SK-N-SH (cell line): ENCODE measurements at regions not wholly inside any gene's neighbourhood (a gene's known extent, or its start where the extent isn't known, plus 50 kb on each side); places are given as distances from the start of the nearest gene placed in this dataset.
A peak's percentile ranks its signal among the peaks of the same experiment; 100 is the strongest.

Experiments used
- CTCF ChIA-PET: fragments of 300-600, 350-600 bp; formaldehyde crosslinking; extraction: SDS; loops from one replicate; lab custom pipeline; 2021; lab: Yijun Ruan, JAX
- POLR2A ChIA-PET: fragments of 350-600 bp; sonication (Branson Sonifier 250); formaldehyde crosslinking; extraction: SDS; loops from one replicate; lab custom pipeline; 2020; ENCODE audit warnings: antibody characterized with exemption, inconsistent platforms; lab: Yijun Ruan, JAX
- DNase-seq: peaks from one replicate; pipeline ENCODE4 v3.0.0; 2012
- H2AFZ ChIP-seq: fragments of 200-600 bp; sonication (generic); 2 replicates; pipeline ENCODE4 v1.8.1; 2016; ENCODE audit warnings: antibody characterized with exemption, mild to moderate bottlenecking, low read depth
- H3F3A ChIP-seq: fragments of 200-600 bp; sonication (generic); replicated peaks from 2 replicates; pipeline ENCODE3; 2016; ENCODE audit warnings: antibody characterized with exemption, mild to moderate bottlenecking; ENCODE audit not compliant: insufficient read depth
- H3K27ac ChIP-seq, 2 experiments: fragments of 200-500 bp in 1 of 2; fragments of 200-600 bp in 1 of 2; sonication (Bioruptor generic) in 1 of 2; sonication (generic), shearing (Covaris generic) in 1 of 2; 2 replicates each; pipeline versions ENCODE4 v1.5.1 to v1.6.1; 2014 to 2016; ENCODE audit warnings: low read depth in 2 of 2, inconsistent platforms in 1 of 2, low read length in 1 of 2, mild to moderate bottlenecking in 1 of 2, mixed read lengths in 1 of 2
- H3K27me3 ChIP-seq: fragments of 200-600 bp; sonication (generic), shearing (Covaris generic); 2 replicates; pipeline ENCODE4 v1.6.1; 2016; ENCODE audit warnings: mixed run types; ENCODE audit not compliant: insufficient read depth
- H3K36me3 ChIP-seq, 2 experiments: fragments of 200-500 bp in 1 of 2; fragments of 200-600 bp in 1 of 2; sonication (Bioruptor generic) in 1 of 2; sonication (generic) in 1 of 2; replicated peaks in 1 of 2; 2 replicates each; pipeline versions ENCODE3 to v1.5.1; 2014 to 2016; ENCODE audit warnings: low read length in 1 of 2, mild to moderate bottlenecking in 1 of 2; ENCODE audit not compliant: insufficient read depth in 2 of 2, control insufficient read depth in 1 of 2
- H3K4me1 ChIP-seq, 2 experiments: fragments of 200-500 bp in 1 of 2; fragments of 200-600 bp in 1 of 2; sonication (Bioruptor generic) in 1 of 2; sonication (generic), shearing (Covaris generic) in 1 of 2; 2 replicates each; pipeline versions ENCODE4 v1.5.1 to v1.6.1; 2014 to 2016; ENCODE audit warnings: low read depth in 1 of 2, low read length in 1 of 2, mixed run types in 1 of 2; ENCODE audit not compliant: insufficient read depth in 2 of 2, control insufficient read depth in 1 of 2
- H3K4me2 ChIP-seq: fragments of 200-600 bp; sonication (generic), shearing (Covaris generic); 2 replicates; pipeline ENCODE4 v1.6.1; 2017; ENCODE audit warnings: mixed run types
- H3K4me3 ChIP-seq, 2 experiments: fragments of 200-500 bp in 1 of 2; fragments of 200-600 bp in 1 of 2; sonication (Bioruptor generic) in 1 of 2; sonication (generic), shearing (Covaris generic) in 1 of 2; 2 replicates each; pipeline versions ENCODE4 v1.5.1 to v1.8.1; 2014 to 2016; ENCODE audit warnings: low read depth in 2 of 2, inconsistent platforms in 1 of 2, low read length in 1 of 2, mild to moderate bottlenecking in 1 of 2, mixed read lengths in 1 of 2, moderate library complexity in 1 of 2
- H3K79me2 ChIP-seq: fragments of 200-600 bp; sonication (generic); 2 replicates; pipeline ENCODE4 v1.8.1; 2017; ENCODE audit warnings: mild to moderate bottlenecking; ENCODE audit not compliant: insufficient read depth
- H3K9ac ChIP-seq: fragments of 200-600 bp; sonication (generic); 2 replicates; pipeline ENCODE4 v1.6.1; 2017; ENCODE audit warnings: mixed run types
- H3K9me2 ChIP-seq: fragments of 200-600 bp; sonication (generic); 2 replicates; pipeline ENCODE4 v1.6.1; 2017; ENCODE audit warnings: mixed run types
- H3K9me3 ChIP-seq: fragments of 200-600 bp; sonication (generic); 2 replicates; pipeline ENCODE4 v1.6.1; 2017; ENCODE audit warnings: mixed run types, mild to moderate bottlenecking, moderate library complexity
- H4K20me1 ChIP-seq: fragments of 200-600 bp; sonication (generic); 2 replicates; pipeline ENCODE4 v1.6.1; 2017; ENCODE audit warnings: mild to moderate bottlenecking, mixed run types; ENCODE audit not compliant: insufficient read depth
- CHD2 ChIP-seq: fragments of 150-350 bp; IDR thresholded peaks from 2 replicates; pipeline ENCODE4 v1.6.1; 2018; ENCODE audit warnings: low read length; ENCODE audit not compliant: partially characterized antibody
- ELF1 ChIP-seq: IDR thresholded peaks from 2 replicates; pipeline ENCODE4 v1.4.0; 2012
- EP300 ChIP-seq, 2 experiments: IDR thresholded peaks; 2 replicates each; pipeline versions ENCODE4 v1.4.0 to v1.6.1; 2012; ENCODE audit warnings: borderline replicate concordance in 1 of 2, low read depth in 1 of 2, low read length in 1 of 2
- FOSL2 ChIP-seq: IDR thresholded peaks from 2 replicates; pipeline ENCODE4 v1.4.0; 2012; ENCODE audit warnings: low read depth, mild to moderate bottlenecking, moderate library complexity, borderline replicate concordance
- GABPA ChIP-seq: IDR thresholded peaks from 2 replicates; pipeline ENCODE4 v1.4.0; 2012; ENCODE audit warnings: low read depth, mild to moderate bottlenecking
- GATA2 ChIP-seq: sonication (generic); formaldehyde crosslinking; IDR thresholded peaks from 2 replicates; pipeline ENCODE4 v1.5.0; 2020; ENCODE audit warnings: mild to moderate bottlenecking, missing genetic modification reagents
- JUND ChIP-seq: IDR thresholded peaks from 2 replicates; pipeline ENCODE4 v1.4.0; 2012
- MEF2A ChIP-seq: IDR thresholded peaks from 2 replicates; pipeline ENCODE4 v1.4.0; 2012; ENCODE audit warnings: low read depth, borderline replicate concordance
- MXI1 ChIP-seq: IDR thresholded peaks from 2 replicates; pipeline ENCODE4 v1.6.1; 2012; ENCODE audit warnings: mild to moderate bottlenecking, low read depth, low read length, improper control_type of control experiment
- NFIC ChIP-seq: IDR thresholded peaks from 2 replicates; pipeline ENCODE4 v1.4.0; 2012; ENCODE audit warnings: borderline replicate concordance
- NRF1 ChIP-seq: IDR thresholded peaks from 2 replicates; pipeline ENCODE4 v1.6.1; 2012; ENCODE audit warnings: low read depth, mild to moderate bottlenecking, low read length
- POLR2AphosphoS5 ChIP-seq: IDR thresholded peaks from 2 replicates; pipeline ENCODE4 v1.6.1; 2012; ENCODE audit warnings: low read depth, low read length
- RCOR1 ChIP-seq: fragments of 150-350 bp; IDR thresholded peaks from 2 replicates; pipeline ENCODE4 v1.6.1; 2017; ENCODE audit warnings: antibody characterized with exemption, low read length
- RFX5 ChIP-seq: IDR thresholded peaks from 2 replicates; pipeline ENCODE4 v1.6.1; 2012; ENCODE audit warnings: mild to moderate bottlenecking, improper control_type of control experiment, low read length
- RXRA ChIP-seq: IDR thresholded peaks from 2 replicates; pipeline ENCODE4 v1.4.0; 2012; ENCODE audit warnings: low read depth, mild to moderate bottlenecking, borderline replicate concordance
- SMC3 ChIP-seq: IDR thresholded peaks from 2 replicates; pipeline ENCODE4 v1.6.1; 2012; ENCODE audit warnings: low read depth, low read length, improper control_type of control experiment
- TAF1 ChIP-seq: IDR thresholded peaks from 2 replicates; pipeline ENCODE4 v1.6.1; 2012; ENCODE audit warnings: low read depth, mild to moderate bottlenecking, low read length, moderate library complexity, borderline replicate concordance
- TCF12 ChIP-seq: IDR thresholded peaks from 2 replicates; pipeline ENCODE4 v1.4.0; 2012
- TEAD4 ChIP-seq: IDR thresholded peaks from 2 replicates; pipeline ENCODE4 v1.4.0; 2012; ENCODE audit warnings: mild to moderate bottlenecking, borderline replicate concordance; ENCODE audit not compliant: insufficient read depth
- YY1 ChIP-seq: IDR thresholded peaks from 2 replicates; pipeline ENCODE4 v1.4.0; 2012; ENCODE audit warnings: low read depth, mild to moderate bottlenecking
- WGBS: methylation state at CpG from one replicate; pipeline ENCODE4 v1.1.6; 2017; ENCODE audit warnings: low lambda C conversion rate; 5-methylcytosine and 5-hydroxymethylcytosine counted together
- TF ChIP-seq, protein P1 (sequence below): IDR thresholded peaks from 2 replicates; pipeline ENCODE4 v1.4.0; 2012; ENCODE audit warnings: low read depth
- TF ChIP-seq, protein P2 (sequence below): fragments of 150-350 bp; IDR thresholded peaks from 2 replicates; pipeline ENCODE4 v1.6.1; 2016; ENCODE audit warnings: mild to moderate bottlenecking, low read depth, low read length
- TF ChIP-seq, protein P3 (sequence below): fragments of 200-600 bp; sonication (generic); IDR thresholded peaks from 2 replicates; pipeline ENCODE4 v1.6.1; 2017; ENCODE audit warnings: antibody characterized with exemption, mild to moderate bottlenecking, moderate library complexity
- TF ChIP-seq, protein P4 (sequence below): IDR thresholded peaks from 2 replicates; pipeline ENCODE4 v1.4.0; 2012; ENCODE audit warnings: low read depth, borderline replicate concordance
- TF ChIP-seq, protein P5 (sequence below): IDR thresholded peaks from 2 replicates; pipeline ENCODE4 v1.6.1; 2012; ENCODE audit warnings: mild to moderate bottlenecking, low read depth, low read length, moderate library complexity

DNA sequence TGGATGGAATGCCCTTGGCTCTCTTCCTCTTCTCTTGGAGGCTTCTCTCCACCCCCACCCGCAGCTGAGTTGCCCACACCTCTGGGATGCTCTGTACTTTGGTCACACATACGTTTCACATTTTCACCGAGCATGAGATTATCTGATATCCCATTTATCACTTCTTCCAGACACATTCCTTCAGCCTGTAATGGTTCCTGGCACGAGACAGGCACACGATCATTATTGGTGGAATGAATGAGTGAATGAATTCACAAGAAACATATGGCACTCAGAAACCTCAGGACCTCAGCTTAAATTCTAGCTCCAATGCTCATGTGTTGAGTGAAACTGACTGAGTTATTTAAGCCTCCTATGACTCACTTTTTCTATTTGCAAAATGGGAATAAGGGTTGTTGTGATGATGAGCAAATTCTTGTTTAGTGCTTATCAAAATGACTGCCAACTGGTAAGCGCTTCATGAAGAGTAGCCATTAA, 242.7 kb upstream of the JUN start:
- POLR2A ChIA-PET: no interaction called here
- TF ChIP-seq EP300 (IDR thresholded peaks at IDR 0.05; ENCODE audit: borderline replicate concordance in 1 of 2, low read depth in 1 of 2, low read length in 1 of 2): peak; percentile 12 to 75; a peak in 3 of 4 replicates
- TF ChIP-seq, protein P1, sequence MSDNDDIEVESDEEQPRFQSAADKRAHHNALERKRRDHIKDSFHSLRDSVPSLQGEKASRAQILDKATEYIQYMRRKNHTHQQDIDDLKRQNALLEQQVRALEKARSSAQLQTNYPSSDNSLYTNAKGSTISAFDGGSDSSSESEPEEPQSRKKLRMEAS: no peak; the same call in 1 of the 2 replicates
- TF ChIP-seq, protein P2, sequence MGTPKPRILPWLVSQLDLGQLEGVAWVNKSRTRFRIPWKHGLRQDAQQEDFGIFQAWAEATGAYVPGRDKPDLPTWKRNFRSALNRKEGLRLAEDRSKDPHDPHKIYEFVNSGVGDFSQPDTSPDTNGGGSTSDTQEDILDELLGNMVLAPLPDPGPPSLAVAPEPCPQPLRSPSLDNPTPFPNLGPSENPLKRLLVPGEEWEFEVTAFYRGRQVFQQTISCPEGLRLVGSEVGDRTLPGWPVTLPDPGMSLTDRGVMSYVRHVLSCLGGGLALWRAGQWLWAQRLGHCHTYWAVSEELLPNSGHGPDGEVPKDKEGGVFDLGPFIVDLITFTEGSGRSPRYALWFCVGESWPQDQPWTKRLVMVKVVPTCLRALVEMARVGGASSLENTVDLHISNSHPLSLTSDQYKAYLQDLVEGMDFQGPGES: no peak
- no peak for TF ChIP-seq ELF1
- no peak for TF ChIP-seq GATA2 (CRISPR knock-in tag)
- TF ChIP-seq RFX5: no peak
- TF ChIP-seq TEAD4: peak; percentile 57; the same call in 1 of the 2 replicates
- no peak for TF ChIP-seq GABPA
- TF ChIP-seq POLR2AphosphoS5: peak; percentile 36; the same call in 1 of the 2 replicates
- TF ChIP-seq NRF1: no peak
- no peak for TF ChIP-seq TAF1
- TF ChIP-seq SMC3: no peak
- TF ChIP-seq, protein P3, sequence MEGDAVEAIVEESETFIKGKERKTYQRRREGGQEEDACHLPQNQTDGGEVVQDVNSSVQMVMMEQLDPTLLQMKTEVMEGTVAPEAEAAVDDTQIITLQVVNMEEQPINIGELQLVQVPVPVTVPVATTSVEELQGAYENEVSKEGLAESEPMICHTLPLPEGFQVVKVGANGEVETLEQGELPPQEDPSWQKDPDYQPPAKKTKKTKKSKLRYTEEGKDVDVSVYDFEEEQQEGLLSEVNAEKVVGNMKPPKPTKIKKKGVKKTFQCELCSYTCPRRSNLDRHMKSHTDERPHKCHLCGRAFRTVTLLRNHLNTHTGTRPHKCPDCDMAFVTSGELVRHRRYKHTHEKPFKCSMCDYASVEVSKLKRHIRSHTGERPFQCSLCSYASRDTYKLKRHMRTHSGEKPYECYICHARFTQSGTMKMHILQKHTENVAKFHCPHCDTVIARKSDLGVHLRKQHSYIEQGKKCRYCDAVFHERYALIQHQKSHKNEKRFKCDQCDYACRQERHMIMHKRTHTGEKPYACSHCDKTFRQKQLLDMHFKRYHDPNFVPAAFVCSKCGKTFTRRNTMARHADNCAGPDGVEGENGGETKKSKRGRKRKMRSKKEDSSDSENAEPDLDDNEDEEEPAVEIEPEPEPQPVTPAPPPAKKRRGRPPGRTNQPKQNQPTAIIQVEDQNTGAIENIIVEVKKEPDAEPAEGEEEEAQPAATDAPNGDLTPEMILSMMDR: no peak
- no peak for TF ChIP-seq MXI1
- no peak for TF ChIP-seq RCOR1
- peak; percentile 68 for TF ChIP-seq JUND
- peak; percentile 87 for TF ChIP-seq TCF12
- TF ChIP-seq, protein P4, sequence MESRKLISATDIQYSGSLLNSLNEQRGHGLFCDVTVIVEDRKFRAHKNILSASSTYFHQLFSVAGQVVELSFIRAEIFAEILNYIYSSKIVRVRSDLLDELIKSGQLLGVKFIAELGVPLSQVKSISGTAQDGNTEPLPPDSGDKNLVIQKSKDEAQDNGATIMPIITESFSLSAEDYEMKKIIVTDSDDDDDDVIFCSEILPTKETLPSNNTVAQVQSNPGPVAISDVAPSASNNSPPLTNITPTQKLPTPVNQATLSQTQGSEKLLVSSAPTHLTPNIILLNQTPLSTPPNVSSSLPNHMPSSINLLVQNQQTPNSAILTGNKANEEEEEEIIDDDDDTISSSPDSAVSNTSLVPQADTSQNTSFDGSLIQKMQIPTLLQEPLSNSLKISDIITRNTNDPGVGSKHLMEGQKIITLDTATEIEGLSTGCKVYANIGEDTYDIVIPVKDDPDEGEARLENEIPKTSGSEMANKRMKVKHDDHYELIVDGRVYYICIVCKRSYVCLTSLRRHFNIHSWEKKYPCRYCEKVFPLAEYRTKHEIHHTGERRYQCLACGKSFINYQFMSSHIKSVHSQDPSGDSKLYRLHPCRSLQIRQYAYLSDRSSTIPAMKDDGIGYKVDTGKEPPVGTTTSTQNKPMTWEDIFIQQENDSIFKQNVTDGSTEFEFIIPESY: no peak
- TF ChIP-seq NFIC: peak; percentile 62; the same call in 1 of the 2 replicates
- TF ChIP-seq, protein P5, sequence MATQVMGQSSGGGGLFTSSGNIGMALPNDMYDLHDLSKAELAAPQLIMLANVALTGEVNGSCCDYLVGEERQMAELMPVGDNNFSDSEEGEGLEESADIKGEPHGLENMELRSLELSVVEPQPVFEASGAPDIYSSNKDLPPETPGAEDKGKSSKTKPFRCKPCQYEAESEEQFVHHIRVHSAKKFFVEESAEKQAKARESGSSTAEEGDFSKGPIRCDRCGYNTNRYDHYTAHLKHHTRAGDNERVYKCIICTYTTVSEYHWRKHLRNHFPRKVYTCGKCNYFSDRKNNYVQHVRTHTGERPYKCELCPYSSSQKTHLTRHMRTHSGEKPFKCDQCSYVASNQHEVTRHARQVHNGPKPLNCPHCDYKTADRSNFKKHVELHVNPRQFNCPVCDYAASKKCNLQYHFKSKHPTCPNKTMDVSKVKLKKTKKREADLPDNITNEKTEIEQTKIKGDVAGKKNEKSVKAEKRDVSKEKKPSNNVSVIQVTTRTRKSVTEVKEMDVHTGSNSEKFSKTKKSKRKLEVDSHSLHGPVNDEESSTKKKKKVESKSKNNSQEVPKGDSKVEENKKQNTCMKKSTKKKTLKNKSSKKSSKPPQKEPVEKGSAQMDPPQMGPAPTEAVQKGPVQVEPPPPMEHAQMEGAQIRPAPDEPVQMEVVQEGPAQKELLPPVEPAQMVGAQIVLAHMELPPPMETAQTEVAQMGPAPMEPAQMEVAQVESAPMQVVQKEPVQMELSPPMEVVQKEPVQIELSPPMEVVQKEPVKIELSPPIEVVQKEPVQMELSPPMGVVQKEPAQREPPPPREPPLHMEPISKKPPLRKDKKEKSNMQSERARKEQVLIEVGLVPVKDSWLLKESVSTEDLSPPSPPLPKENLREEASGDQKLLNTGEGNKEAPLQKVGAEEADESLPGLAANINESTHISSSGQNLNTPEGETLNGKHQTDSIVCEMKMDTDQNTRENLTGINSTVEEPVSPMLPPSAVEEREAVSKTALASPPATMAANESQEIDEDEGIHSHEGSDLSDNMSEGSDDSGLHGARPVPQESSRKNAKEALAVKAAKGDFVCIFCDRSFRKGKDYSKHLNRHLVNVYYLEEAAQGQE: no peak
- TF ChIP-seq FOSL2: peak; percentile 53; the same call in 1 of the 2 replicates
- peak; percentile 34; the same call in 1 of the 2 replicates for TF ChIP-seq YY1
- TF ChIP-seq RXRA: 0 out of 2 replicates have a peak, but pooled peaks have one; percentile 30
- TF ChIP-seq CHD2: no peak
- TF ChIP-seq MEF2A: peak; percentile 66; the same call in 1 of the 2 replicates

More for the DNA sequence above, 242.7 kb upstream of the JUN start:
- Histone ChIP-seq H3K27me3 (no peaks in the 10 kb centered on the region), H3K9me2 (no peaks in the 10 kb centered on the region), H3K9ac (peak overlapping the region; percentile 37; the same call in 1 of the 2 replicates), H4K20me1 (no peaks in the 10 kb centered on the region), H3K4me1 (peaks cover 0 to 42% of the 10 kb centered on the region in 2 experiments; a peak in 3 of 4 replicates), H3K9me3 (no peaks in the 10 kb centered on the region), H3K79me2 (peaks cover 25% of the 10 kb centered on the region), H3K27ac (peak overlapping the region; percentile 64 to 99; a peak in 3 of 4 replicates), H3K36me3 (no peaks in the 10 kb centered on the region), H3F3A (peaks cover 42% of the 10 kb centered on the region), H2AFZ (no peak overlapping the region), H3K4me2 (peak overlapping the region; percentile 54), H3K4me3 (no peak overlapping the region)
- DNase-seq: no peak
- WGBS: 28% methylated on average over 6 of the region's 6 CpGs
- CTCF ChIA-PET: no interaction called here
